GM18505 (cell line): ENCODE measurements at regions not wholly inside any gene's neighbourhood (a gene's known extent, or its start where the extent isn't known, plus 50 kb on each side); places are given as distances from the start of the nearest gene placed in this dataset.
"Not testable (repeated sequence)": the region's sequence is repeated elsewhere in the genome, so short reads cannot be mapped to it uniquely, and the experiment has no call there.

Source experiments
- ATAC-seq: cut with Tn5 transposase; IDR thresholded peaks from one replicate; pipeline ENCODE4 v1.9.1; 2021; ENCODE audit not compliant: unreplicated experiment
- POLR2A ChIP-seq: IDR thresholded peaks from 4 replicates; pipeline ENCODE4 v1.6.1; 2011; ENCODE audit warnings: borderline replicate concordance; ENCODE audit not compliant: insufficient read depth, insufficient read length; ENCODE audit errors: extremely low read depth

DNA sequence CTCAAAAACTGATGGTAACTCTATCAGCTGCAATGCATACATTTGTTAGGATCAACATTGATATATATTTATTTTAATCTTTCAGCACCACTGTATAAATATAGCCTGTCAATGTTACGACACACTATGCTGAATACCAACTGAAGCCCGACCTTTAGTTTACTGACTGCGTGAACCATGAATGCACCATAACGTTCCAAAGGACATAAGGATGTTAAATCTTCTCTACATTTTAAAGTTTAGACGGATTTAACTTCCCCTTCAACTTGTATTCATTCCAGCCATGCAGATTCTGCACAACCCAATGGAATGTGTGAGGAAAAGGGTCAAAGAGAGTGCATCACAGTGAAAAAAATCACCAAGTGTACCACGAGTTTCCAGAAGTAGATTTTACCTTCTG, 489.5 kb downstream of the IRS1 start:
- TF ChIP-seq POLR2A: no peak
- ATAC-seq: no peak

- ATAC-seq: no peak
- TF ChIP-seq POLR2A: no peak
These were observed 490.6 kb downstream of the IRS1 start for GRCh38 chr2:226308986-226309385.

DNA sequence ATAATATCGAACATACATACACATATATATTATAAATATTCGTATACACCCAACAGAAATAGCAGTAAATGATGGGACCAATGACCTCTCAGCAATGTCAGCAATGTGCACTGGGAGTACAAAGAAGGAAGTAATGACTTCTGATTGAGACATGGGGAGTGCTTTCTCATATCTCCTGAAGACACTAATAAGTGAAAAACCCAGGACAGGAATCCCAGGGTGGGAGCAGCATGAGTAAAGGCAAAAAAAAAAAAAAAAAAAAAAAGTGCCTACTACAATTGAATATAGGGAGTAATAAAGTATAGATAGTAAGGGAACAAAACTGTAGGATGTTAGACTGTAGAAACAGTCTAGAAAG, 491.3 kb downstream of the IRS1 start:
- no peak for ATAC-seq
- no peak for TF ChIP-seq POLR2A

GRCh38 chr2:226307487-226308322, 491.9 kb downstream of the IRS1 start:
- ATAC-seq: no peak
- no peak for TF ChIP-seq POLR2A

- no peak for ATAC-seq
- TF ChIP-seq POLR2A: no peak
These were observed 492.7 kb downstream of the IRS1 start for GRCh38 chr2:226306969-226307368.

- ATAC-seq: no peak
- no peak for TF ChIP-seq POLR2A
These were observed 495.3 kb downstream of the IRS1 start for GRCh38 chr2:226304308-226304707.

DNA sequence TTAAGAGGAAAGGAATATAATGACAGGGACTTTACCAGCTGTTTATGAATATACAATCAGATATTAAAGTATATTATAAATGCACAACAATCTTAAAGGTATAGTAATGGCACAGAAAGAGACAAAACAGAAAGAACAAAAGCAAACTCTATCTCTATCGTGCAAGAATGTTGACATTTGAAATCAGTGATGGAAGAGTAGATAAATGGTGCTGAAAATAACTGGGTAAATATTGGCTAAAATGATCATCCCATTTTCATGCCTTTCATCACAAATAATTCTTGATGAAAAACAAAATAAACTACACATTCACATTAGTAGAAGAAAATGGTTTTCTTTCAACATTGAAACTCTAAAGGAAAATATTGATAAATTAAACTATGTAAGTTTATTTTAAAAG, 495.9 kb downstream of the IRS1 start:
- TF ChIP-seq POLR2A: no peak
- ATAC-seq: no peak

DNA sequence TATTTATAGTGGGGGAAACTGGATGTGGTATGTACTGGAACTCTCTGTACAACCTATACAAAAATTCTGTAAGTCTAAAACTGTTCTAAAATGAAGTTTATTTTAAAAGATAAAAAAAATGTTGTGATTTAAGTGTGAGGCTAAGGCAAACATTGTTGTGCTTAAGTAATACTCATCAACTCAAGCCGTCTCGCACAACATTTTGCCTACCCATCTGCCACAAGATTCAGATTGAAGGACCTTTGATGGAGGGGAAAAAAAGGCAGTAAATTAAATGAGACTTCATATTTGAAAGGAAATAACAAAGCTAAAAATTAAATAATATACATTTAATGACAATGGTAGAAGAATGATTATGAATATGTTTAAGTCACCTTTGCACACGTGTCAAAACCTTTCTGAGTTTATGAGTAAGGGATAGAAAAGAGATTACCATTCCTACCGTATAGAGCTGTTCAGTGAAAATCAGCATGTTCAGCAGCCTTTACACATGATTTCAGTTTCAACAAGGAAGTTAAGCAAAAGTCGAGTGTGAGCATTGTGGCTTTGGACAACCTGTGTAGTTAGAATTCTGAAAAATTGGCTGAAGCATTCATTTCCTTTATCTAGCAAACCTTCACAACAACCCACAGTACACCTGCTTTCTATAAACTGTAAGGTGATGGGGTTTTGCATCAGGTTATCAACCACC, 499.3 kb downstream of the IRS1 start:
- ATAC-seq: peak; percentile 65

DNA sequence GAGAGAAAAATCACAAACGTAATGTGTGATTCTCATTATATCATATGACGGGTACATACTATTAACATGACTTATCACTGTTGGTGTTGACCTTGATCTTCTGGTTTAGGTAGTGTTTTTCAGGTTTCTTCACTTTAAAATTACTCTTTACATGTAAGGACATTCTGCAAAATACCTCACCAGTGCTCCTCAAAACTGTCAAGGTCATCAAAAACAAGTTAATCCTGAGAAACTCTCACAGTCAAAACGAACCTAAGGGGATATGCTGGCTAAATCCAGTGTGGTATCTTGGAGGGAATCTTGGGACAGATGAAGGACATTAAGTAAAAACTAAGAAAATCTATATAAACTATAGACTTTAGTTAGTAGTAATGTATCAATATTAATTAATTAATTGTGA, 499.8 kb downstream of the IRS1 start:
- ATAC-seq: no peak
- TF ChIP-seq POLR2A: no peak

More for the DNA sequence above, 499.3 kb downstream of the IRS1 start:
- TF ChIP-seq POLR2A: no peak

DNA sequence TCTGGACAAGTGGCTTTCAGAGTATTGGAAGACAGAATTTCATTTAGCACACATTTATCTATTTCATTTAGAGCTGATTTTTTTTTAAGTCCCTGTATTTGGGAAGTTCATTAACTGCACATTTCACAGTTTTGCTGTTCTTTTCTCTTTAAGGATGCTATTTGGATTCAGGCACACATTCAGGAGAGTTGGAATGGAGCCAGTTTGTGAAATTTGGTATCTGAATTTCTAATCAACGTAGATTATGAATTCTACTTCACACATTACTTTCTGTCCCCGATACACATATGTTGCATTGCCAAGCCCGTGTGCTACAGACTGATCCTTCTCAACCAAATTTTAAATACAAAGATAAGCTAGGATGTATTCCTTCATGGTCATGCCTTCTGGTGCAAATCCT, 503.9 kb downstream of the IRS1 start:
- no peak for TF ChIP-seq POLR2A
- ATAC-seq: no peak

DNA sequence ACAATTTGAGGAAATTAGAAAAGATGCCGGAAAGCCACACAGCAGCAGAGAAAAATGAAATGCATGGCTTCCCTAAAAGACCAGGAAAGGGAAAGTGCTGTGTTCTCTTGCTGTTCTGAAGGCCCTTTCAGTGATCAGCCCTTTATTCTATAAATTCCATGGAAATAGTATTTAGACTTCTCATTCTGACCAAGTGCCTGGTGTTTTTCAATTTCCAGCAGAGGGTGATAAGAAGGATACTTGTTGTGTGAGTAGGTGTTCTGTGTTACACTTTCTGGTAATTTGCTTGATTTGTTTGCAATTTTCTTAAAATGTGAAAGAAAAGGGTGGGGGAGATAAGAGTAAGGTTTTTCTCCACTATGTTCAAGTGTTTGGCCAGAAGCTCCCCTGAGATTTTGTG, 504.5 kb downstream of the IRS1 start:
- ATAC-seq: no peak
- TF ChIP-seq POLR2A: no peak

GRCh38 chr2:226291281-226291680, 508.3 kb downstream of the IRS1 start:
- ATAC-seq: not testable (repeated sequence)

- no peak for TF ChIP-seq POLR2A
- ATAC-seq: no peak
These were observed 512.7 kb downstream of the IRS1 start for GRCh38 chr2:226286916-226287315.

DNA sequence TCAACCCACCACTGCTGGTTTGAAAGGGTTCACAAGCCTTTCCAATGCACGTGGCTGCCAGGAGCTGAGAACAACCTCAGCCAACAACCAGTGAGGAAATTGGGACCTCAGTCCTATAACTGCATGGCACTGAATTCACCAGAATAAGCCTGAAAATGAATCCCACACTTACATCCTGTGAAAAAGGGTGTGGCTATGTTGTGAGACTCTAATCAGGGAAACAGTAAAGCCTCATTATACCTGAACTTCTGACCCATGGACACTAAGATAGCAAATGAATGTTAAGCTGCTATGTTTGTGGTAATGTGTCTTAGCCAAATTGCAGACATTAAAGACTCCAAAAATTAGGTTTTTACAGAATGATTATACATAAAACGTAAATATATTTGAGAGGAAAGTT, 515.8 kb downstream of the IRS1 start:
- no peak for ATAC-seq
- no peak for TF ChIP-seq POLR2A

- TF ChIP-seq POLR2A: no peak
- no peak for ATAC-seq
These were observed 517.5 kb downstream of the IRS1 start for GRCh38 chr2:226282151-226282550.

GRCh38 chr2:226280136-226280535, 519.5 kb downstream of the IRS1 start:
- not testable (repeated sequence) for ATAC-seq
